HuH-7 (cell line): ENCODE measurements at regions not wholly inside any gene's neighbourhood (a gene's known extent, or its start where the extent isn't known, plus 50 kb on each side); places are given as distances from the start of the nearest gene placed in this dataset.
"Not testable (repeated sequence)": the region's sequence is repeated elsewhere in the genome, so short reads cannot be mapped to it uniquely, and the experiment has no call there.

Experiments
- DNase-seq: peaks from one replicate; pipeline ENCODE4 v3.0.0; 2011; ENCODE audit warnings: low spot score

DNA sequence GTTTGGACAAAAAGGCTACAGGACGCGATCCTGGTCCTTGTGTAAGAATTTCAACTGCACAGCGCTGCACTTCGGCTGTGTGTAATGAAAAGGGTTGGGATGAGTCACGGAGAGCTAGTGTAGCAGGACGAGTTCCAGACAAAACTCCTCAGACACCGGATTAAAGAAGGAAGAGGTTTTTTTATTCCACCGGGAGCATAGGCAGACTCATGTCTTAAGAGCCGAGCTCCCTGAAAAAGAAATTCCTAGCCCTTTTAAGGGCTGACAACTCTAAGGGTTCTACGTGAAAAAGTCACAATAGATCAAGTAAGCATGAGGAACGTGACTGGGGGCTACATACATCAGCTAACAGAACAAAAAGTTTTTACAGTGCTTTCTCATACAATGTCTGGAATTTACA is 54.8 kb upstream of the FAM90A1 start:
- not testable (repeated sequence) for DNase-seq

DNA sequence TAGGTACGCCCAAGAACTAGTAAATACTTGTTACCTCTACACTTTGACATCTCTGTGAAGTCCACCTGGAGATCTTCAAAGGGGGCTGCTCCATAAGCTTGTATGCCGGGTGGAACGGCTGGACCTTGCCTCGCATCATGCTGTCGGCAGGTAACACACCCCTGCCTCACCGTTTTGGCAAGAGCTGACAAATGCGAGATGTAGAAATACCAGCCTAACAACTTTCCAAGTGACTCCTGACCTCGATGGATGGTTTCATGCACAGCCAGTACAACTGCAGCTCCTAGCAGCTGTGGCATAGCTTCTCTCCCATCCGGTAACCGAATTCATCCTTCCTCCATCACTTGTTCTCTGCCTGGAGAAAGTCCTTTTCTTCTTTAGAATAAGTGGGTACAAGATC is 58.3 kb upstream of the FAM90A1 start:
- not testable (repeated sequence) for DNase-seq

DNA sequence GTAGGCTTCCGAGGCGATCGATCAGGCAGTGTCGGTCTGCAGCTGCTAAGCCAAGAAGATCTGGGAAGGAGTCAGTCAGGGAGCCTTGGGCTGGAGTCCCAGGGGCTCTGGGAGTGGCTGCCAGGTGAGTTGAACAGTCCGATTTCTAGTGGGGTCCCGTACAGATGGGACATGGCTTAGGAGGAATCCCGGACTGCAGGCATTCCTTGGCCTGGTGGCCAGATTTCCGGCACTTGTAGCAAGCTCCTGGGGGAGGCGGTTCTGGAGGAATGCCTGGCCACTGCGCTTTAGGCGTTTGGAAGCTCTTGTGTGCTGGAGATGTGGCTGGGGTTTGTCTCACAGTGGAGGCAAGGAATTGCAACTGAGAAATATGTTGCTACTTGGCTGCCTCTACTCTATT is 64.3 kb upstream of the FAM90A1 start:
- not testable (repeated sequence) for DNase-seq

DNA sequence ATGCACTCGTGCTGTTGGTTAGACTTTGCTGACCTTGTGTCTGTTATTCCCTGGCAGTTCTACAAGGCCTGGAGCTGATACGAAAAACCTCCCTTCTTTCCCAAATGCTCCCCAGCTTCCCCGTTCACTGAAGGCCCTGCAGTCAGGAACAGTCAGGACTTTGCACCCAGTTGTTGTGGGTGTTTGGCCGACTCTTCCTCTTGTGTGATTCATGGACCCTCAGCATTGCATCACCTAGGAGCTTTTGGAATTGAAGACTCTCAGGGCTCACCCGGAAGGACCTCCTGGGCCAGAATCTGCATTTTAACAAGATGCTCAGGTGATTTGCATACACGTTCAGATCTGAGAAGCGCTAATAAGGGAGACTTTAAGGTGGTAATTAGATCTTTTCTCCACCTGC is 67.2 kb upstream of the FAM90A1 start:
- not testable (repeated sequence) for DNase-seq

DNA sequence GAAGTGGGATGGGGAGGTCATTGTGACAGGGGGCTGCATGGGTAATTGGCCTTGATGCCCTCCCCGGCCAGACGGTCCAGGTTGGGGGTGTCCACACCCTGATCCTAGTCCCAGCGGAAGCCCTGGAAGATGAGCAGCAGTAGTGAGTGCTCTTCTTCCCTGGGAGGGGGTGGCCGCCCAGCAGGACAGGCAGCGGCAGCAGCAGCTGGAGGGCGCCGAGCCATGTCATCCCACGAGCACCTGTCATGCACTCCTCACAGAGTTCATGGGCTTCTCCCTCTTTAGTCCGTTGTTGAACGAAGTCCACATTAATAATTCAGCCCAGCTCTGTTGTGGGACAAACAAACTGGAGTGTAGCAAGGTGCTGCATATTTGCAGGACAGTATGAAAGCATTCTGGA is 81.2 kb upstream of the FAM90A1 start:
- DNase-seq: not testable (repeated sequence)

DNA sequence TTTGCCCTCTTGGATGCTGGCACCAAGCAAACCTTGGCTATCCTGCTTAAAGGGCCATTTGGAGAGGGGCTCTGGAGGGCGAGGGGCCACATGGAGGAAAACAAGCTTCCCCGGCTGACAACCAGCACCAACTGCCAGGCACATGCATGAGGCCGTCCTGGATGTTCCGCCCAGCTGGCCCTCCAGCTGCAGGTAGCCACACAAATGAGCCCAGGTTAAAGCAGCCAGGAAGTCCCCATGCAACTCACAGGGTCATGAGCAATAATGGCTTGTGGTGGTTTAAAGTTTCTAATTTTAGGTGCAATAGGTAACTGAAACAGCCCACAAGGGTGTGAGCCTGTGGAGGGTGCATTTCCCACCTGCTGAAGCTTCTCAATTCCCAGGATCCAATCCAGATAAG is 88.6 kb upstream of the FAM90A1 start:
- not testable (repeated sequence) for DNase-seq

DNA sequence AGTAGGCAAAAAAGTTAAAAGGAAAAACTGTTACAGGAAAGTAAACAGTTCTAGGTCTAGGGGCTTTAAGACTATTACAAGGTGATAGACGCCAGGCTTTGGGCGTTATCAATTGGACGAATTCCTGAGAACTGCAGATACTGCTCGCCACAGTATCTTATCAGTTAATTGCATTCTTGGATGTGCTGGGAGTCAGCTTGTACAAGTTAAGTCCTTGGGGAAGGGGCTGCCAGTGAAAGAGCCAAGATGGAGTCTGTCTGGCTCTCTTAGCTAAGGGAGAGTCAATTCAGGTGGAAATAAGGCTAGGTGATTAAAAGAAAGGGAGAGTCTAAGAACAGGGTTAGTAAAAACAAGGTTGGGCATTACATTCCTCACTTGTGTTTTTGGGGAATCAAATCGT is 90.3 kb upstream of the FAM90A1 start:
- DNase-seq: not testable (repeated sequence)

DNA sequence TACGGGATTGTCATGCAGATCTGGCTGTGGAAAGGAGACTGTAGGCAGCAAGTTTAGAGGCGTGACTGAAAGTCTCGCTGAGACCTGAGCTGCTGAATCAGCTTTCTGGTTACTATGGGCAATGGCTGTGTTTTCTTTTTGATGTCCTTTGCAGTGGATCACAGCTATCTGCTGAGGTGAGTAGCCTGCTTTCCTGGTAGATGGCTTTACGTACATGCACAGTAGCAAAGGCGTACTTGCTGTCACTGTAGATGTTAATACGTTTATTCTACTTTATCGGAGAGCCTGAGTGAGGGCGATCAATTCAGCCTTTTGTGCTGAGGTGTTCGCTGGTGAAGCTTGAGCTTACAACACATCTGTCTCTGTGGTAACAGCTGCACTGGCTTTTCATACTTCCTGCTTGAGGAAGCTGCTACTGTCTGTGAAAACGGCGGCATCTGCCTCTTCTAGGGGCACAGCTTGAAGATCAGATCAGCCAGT is 92.9 kb upstream of the FAM90A1 start:
- not testable (repeated sequence) for DNase-seq

DNA sequence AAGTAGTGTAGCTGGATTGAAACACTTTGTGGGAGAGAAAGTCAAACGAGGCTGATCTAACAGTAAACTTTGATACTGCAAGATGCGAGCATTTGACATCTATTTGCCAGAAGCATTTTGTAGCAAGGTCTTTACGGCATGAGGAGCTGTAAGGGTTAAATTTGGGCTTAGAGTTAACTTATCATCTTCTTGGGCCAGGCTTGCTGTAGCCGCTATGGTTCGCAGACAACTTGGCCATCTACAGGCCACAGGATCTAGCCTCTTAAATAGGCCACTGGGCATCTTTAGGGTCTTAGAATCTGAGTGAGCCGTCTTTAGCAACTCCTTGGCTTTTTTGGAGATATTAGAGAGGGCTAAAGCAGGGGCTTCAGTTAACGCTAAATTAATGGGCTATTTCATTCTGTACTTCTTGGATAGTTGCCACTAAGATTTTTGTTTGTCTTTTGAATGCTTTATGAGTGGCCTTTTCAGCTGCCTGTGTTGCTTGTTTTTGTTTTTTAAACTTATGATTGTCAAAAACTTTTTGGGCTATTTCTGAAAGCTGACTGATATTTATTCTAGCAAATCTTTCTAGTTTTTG is 93.5 kb upstream of the FAM90A1 start:
- DNase-seq: not testable (repeated sequence)

DNA sequence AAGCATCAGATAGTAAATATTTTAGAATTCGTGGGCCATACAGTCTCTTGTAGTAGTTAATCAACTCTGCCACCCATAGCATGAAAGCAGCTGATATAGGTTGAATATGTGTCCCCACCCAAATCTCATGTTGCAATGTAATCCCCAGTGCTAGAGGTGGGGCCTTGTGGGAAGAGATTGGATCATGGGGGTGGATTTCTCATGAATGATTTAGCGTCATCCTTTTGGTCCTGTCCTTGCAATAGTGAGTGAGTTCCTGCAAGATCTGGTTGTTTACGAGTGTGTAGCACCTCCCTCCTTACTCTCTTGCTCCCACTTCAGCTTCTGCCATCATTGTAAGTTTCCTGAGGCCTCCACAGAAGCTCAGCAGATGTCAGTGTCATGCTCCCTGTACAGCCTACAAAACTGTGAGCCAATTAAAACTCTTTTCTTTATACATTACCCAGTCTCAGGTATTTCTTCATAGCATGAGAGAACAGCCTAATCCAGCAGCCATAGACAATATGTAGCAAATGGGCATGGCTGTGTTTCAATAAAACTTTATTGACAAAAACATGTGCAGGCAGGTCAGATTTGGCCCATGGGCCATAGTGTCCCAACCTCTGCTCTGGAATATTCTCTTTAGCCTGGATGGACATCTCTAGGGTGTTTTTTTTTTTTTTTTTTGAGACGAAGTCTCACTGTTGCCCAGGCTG is 97.9 kb upstream of the FAM90A1 start:
- DNase-seq: not testable (repeated sequence)

DNA sequence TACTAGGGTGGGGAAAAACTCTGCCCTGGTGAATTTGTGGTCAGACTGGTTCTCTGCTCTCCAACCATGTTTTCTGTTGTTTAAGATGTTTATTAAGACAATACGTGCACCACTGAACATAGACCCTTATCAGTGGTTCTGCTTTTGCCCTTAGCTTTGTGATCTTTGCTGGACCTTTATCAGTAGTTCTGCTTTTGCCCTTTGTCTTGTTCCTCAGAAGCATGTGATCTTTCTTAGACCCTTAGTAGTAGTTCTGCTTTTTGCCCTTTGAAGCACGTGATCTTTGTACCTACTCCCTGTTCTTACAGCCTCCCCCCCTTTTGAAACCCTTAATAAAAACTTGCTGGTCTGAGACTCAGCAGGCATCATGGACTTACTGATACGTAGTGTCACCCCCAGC is 101.4 kb upstream of the FAM90A1 start:
- DNase-seq: not testable (repeated sequence)

DNA sequence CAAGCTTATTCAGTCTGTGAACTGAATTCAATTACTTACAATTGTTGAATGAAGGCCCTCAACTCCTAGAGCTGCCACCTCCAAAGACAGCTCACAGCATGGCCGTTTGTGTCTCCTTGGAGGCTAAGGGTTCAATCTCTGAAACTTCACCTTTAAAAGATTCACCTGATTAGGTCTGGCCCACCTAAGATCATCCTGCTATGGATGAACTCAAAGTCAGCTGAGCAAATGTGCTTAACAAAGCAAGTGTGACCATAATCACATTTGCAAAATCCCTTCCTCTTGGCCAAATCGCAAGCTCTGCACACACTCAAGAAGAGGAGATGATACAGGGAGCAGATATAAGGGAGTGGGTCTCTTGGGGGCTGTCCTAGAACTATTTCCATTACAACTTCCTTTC is 105.0 kb upstream of the FAM90A1 start:
- not testable (repeated sequence) for DNase-seq

DNA sequence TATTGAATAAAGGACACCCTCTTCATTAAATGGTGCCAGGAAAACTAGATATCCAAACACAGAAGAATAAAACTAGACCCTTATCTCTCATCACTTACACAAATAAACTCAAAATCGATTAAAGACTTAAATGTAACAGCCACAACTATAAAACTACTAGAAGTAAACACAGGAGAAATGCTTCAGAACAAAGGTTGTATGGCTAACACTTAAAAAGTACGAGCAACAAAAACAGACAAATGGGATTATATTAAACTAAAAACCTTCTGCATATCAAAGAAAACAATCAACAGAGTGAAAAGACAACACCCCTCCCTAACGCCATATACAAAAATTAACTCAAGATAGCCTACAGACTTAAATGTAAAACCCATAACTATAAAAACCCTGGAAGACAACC is 104.7 kb upstream of the CLEC6A start:
- DNase-seq: not testable (repeated sequence)

DNA sequence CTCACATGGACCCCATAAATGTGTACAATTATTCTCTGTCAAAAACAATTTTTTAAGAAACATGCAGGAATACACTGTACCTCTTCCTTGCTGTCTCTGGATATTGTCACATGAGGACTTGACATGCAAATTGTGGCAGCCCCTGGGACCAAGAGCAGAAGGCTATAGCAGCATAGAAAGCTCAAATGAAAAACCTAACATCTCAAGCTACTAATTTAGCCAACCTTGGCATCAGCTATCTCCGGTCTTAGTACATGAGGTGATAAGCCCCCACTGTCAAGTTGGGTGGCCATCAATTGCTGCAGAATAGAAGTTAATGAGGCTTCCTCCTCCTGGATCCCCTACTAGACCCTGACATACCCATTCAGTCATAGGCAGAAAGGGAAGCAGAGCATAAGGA is 101.0 kb upstream of the CLEC6A start:
- not testable (repeated sequence) for DNase-seq

DNA sequence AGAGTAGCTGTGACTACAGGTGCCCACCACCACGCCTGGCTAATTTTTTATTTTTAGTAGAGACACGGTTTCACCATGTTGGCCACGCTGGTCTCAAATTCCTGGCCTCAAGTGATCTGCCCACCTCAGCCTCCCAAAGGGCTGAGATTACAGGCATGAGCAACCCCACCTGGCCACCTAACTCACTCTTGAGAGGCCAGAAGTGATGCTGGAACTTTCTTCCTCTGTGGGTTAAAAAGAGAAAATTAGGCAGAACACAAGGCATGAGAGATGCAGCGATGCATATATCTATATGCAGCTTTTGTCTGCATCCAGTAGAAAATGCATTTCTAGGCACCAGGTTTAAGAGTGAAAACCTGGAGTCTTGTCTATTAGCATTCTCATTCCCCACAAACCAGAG is 100.2 kb upstream of the CLEC6A start:
- DNase-seq: not testable (repeated sequence)

DNA sequence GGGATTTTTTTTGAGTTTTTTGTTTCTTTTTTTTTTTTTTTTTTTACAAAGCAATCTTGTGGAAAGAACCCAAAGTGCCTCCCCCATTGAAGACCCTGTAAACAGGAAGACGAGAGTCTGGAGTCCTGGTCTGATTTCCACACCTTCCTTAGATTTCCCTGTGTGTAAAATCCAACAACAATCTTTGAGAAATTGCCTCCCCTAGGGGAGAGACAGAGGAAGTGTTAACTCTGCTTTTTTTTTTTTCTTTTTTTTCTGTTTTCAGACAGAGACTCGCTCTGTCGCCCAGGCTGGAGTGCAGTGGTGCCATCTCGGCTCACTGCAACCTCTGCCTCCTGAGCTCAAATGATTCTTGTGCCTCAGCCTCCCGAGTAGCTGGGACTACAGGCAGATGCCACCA is 82.0 kb upstream of the CLEC6A start:
- not testable (repeated sequence) for DNase-seq

DNA sequence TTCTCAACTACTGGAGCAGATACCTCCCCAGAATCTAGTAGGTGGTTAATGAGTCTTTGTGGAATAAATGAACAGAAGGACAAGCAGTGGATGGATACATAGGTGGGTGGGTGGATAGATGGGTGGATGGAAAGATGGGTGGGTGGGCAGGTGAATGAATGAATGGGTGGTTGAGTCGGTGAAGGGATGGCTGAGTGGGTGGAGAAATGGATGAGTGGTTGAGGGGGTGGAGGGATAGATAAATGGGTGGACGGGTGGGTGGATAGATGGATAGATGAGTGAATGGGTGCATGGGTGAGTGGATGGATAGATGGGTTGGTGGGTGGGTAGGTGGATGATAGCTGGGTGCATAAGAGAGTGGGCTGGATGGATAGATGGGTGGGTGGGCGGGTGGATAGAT is 80.6 kb upstream of the CLEC6A start:
- DNase-seq: not testable (repeated sequence)

DNA sequence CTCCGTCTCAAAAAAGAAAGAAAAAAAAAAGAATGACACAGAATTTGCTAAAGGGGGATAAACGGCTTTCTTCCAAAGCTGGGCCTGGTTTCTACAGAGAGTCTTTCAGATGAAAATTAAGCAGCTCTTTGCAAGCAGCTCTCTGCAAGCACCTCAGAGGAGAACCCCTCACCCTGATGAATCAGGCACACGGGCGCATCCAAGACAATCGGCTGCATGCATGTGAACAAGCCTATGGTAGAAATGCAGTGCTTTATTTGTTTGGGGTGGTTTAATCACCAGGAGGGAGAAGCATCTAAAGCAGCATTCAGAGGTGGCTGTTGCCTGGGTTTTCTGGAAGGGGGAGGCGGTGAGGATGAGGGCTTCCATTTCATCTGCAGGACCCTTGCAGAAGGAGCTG is 78.0 kb upstream of the CLEC6A start:
- not testable (repeated sequence) for DNase-seq

DNA sequence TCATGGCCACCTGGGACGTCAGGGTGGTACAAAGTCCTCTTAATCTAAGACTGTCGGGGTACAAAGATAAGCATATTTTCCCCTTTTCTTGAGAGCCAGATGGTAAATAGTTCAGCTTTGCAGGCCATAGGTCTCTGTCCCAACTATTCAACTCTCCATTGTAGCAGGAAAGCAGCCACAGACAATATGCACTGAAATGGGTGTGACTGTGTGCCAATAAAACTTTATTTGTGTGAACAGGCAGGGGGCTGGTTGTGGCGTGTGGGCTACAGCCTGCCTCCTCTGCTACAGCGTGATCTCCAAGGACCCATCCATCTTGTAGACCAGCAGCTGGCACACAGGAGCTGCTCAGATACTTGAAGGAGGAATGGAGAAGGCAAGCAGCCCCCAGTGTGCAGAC is 73.2 kb upstream of the CLEC6A start:
- DNase-seq: not testable (repeated sequence)

DNA sequence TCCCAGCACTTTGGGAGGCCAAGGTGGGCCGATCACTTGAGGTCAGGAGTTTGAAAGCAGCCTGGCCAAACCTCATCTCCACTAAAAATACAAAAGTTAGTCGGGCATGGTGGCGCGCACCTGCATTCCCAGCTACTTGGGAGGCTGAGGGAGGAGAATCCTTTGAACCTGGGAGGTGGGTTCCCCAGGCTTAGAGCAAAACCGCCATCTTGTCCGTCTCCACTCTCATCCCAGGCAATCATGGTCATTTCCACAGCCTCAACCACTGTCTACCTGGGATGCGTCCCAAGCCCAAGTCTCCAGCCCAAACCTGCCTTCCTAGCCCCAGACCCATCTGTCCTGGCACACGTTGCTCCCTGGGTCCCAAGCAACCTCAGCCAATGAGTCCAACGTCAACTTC is 71.1 kb upstream of the CLEC6A start:
- DNase-seq: not testable (repeated sequence)

DNA sequence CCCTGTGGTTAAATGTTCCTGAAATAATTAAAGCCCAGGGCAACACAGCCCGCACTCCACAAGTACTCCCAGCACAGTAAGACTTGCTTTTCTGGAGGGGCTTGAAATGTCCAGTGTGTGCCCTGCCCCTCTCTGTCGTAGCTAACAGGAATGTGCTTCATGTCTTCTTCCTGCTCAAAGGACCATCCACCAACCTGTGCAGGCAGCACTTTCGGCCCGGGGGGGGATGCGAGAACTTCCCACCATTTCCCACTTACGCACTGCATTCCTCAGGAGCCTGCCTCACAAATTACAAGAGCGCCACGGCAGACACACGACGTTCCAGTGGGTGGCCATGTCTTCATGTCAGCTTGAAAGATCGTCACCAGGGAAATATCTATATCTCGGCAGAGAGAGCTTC is 70.3 kb upstream of the CLEC6A start:
- DNase-seq: not testable (repeated sequence)

DNA sequence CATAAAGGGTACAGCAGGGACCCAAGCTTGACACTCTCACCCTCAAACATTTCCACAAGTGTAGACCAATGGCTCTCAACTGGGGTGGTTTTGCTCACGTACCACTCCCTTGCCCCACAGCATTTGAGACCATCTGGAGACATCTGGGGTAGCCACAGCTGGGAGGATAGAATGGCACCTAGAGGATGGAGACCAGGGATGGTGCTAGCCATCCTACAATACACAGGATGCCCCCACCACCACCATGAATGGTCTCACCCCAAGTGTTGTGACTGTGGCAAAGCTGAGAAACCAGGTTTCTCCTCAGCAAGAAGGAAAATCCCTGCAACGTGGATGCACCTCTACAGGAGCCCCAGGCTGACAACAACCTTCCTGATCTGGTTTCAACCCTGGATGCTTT is 69.1 kb upstream of the CLEC6A start:
- not testable (repeated sequence) for DNase-seq

DNA sequence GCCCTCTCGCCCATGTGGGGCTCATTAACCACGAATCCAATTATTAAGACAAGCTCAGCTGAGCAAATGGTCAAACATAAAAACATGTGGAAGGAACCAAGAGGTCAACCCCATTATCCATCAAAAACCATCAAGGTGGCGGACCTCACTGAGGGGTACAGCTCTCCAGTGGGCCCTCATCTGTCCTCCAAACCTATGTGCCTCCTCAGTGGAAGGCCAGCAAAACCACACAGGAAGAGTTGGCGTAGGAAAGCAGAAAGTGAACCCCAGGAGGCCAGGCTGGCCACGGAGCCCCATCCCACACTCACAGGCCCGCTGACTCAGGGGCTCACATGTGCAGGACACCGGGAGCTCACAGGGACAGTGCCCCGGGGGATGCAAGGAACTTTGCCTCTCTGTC is 66.5 kb upstream of the CLEC6A start:
- DNase-seq: not testable (repeated sequence)
